H1 (cell line): ENCODE measurements at regions not wholly inside any gene's neighbourhood (a gene's known extent, or its start where the extent isn't known, plus 50 kb on each side); places are given as distances from the start of the nearest gene placed in this dataset.

Source experiments
- ATF3 ChIP-seq: IDR thresholded peaks from 2 replicates; pipeline ENCODE4 v1.6.1; 2011; ENCODE audit warnings: low read depth, mild to moderate bottlenecking, low read length; ENCODE audit not compliant: insufficient read depth
- CHD2 ChIP-seq: IDR thresholded peaks from 2 replicates; pipeline ENCODE4 v1.6.1; 2012; ENCODE audit warnings: low read length, improper control_type of control experiment

GRCh38 chr13:109697936-109698335, 88.4 kb downstream of the IRS2 start (continued):
- TF ChIP-seq CHD2 (no peak), ATF3 (no peak)
